ENCODE measurements at regions not wholly inside any gene's neighbourhood (a gene's known extent, or its start where the extent isn't known, plus 50 kb on each side); places are given as distances from the start of the nearest gene placed in this dataset.
"Not testable (repeated sequence)": the region's sequence is repeated elsewhere in the genome, so short reads cannot be mapped to it uniquely, and the experiment has no call there.

- DNase-seq = no peak
These were observed 60.0 kb downstream of the DMAC1 start for GRCh38 chr9:7739595-7739994.

- DNase-seq = no peak
These were observed 64.3 kb downstream of the DMAC1 start for GRCh38 chr9:7735311-7735710.

GRCh38 chr9:7730164-7730445 is 69.5 kb downstream of the DMAC1 start:
- DNase-seq = no peak

DNA sequence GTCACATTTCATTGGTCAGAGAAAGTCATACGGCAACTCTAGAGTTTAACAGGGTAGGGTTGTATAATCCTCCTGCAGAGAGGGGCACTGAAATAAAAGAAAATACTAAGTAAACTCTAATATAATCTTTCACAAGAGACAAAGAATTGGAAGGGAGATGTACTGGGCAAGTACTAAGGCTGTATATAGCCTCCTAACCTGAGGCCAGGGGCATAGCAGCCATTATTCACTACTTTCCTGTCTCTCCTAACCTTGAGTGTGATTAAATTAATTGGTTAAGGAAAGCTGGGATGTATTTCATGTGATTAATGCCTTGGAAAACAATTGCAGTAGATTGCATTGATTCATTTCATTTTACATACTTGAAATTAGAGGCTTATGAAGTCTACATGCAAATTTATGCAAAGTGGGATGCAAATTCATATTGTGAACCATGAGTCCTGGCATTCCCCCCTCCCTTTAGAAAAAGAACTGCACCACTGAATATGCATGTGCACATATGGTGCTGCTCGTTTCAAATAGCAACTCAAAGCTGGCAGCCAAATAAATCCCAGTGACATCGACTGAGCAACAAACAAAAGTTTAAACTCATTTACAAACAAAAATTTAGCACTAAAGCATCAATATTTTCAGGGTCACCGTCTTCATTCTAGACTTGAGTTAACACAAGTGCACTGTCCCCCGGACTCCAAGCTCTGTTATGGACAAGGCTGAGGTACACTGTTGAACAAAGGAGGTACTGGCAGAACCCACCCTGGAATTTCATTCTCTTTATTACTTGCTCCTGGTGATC is 70.0 kb downstream of the DMAC1 start:
- DNase-seq = no peak

GRCh38 chr9:7721291-7721690 is 78.3 kb downstream of the DMAC1 start:
- no peak for DNase-seq

DNA sequence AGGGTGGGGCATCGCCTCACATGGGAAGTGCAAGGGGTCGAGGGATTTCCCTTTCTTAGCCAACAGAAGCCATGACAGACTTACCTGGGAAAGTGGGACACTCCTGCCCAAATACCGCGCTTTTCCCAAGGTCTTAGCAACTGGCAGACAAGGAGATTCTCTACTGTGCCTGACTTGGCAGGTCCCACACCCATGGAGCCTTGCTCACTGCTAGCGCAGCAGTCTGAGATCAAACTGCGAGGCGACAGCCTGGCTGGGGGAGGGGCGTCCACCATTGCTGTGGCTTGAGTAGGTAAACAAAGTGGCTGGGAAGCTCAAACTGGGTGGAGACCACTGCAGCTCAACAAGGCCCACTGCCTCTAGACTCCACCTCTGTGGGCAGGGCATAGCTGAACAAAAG is 86.5 kb downstream of the DMAC1 start:
- DNase-seq = not testable (repeated sequence)

- no peak for DNase-seq
These were observed 88.9 kb downstream of the DMAC1 start for GRCh38 chr9:7710686-7711085.

DNA sequence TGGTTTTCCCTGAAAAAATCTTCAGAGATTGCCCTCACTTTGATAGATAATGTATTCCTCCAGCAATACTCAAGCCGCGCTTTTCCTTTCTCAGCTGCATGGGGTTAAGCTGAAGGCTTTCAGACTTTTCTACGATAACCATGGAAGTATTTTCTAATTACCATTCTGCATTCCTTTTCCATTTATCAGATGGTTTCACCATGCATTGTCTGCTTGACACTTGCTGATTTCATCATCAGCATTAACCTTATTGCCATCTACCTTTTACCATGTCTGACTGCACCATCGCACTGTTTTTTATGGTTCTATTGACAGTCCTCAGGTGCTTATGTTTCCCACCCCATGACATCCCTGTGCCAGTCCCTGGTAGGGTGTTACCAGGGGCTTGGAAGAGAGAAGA is 91.6 kb downstream of the DMAC1 start:
- no peak for DNase-seq

GRCh38 chr9:7704543-7704942 is 95.0 kb downstream of the DMAC1 start:
- DNase-seq = no peak

GRCh38 chr9:7691909-7692308 is 107.7 kb downstream of the DMAC1 start:
- DNase-seq = no peak

DNA sequence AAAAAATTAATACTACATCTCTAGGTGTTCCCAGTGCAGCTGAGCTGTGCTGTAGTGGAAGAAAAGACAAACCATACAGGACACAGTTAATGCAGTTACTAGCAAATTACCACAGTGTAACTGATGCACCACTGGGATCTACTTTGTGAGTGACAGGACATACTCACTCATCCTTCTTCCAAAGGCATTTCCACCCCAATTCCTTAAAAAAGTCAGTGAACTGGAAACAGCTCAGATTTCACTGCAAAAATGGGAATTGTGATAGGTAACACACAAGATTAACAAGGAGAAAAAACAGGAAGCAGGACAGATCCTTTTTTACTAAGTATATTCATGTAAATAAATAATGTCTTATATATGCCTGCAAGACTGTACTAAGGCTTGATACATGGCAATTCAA is 109.6 kb downstream of the DMAC1 start:
- no peak for DNase-seq

GRCh38 chr9:7688626-7689025 is 111.0 kb downstream of the DMAC1 start:
- no peak for DNase-seq

DNA sequence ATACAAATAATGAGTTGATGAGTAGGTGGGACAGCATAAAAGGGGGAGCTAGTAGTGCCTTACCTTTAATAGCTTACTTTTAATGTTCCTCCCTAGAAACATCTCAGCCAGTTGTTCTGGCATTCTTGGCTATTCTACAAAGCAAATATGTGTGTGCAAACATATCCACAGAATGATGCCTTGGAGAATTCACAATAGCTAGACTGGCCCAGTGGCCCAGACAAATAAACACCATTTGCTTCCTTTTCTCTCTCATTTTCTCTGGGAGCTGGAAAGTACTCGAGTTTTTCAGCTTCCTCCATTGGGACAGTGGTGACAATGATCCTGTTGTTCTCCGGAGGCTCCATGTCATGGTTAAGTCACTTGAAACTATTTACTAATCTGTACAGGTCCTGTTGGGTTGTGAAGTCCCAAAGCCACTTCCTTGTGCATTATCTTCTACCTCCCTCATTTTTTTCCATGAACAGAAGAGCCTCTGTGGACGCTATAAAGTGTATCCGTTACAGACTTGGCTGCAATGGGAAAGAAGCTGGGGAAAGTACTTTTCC is 122.9 kb downstream of the DMAC1 start:
- no peak for DNase-seq

GRCh38 chr9:7671847-7672246 is 127.7 kb downstream of the DMAC1 start:
- no peak for DNase-seq

- DNase-seq = no peak
These were observed 131.0 kb downstream of the DMAC1 start for GRCh38 chr9:7668541-7668940.

DNA sequence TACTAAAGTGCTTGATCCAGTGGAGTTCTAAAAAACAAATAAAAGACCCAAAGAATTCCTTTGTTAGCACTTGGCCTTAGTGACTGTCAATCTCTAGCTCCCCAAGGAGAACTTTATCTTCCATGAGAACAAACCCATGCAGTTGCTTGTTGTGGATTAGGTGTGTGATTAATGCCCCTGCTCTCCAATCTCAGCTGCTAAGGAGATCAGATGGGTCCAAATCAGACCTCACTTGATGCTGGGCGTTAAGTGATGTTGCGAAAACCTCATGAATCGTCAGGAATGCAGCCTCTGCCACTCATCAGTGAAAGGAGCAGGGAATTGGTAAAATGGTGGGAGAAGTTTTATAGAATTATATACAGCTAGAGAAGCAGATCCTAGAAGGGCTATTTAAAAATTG is 133.7 kb downstream of the DMAC1 start:
- DNase-seq = no peak

DNA sequence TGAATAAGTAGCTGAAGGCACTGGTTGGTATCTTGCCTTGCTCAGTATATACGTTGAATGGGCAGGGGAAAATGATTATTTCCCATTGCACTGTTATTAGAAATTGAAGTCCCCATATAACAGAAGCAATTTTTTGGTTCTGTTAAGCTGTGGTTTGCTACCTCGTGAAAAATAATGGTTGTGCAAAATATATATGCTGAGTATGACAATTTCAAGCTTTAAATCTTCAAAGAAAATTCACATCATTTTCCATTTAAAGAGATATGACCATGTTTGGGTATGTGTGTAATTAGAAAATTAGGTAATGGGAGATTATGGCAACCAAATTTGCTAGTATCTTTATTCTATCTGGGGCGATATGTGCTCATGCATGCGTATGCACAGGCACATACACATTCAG is 139.8 kb downstream of the DMAC1 start:
- DNase-seq = no peak

- no peak for DNase-seq
These were observed 142.9 kb downstream of the DMAC1 start for GRCh38 chr9:7656636-7657035.

DNA sequence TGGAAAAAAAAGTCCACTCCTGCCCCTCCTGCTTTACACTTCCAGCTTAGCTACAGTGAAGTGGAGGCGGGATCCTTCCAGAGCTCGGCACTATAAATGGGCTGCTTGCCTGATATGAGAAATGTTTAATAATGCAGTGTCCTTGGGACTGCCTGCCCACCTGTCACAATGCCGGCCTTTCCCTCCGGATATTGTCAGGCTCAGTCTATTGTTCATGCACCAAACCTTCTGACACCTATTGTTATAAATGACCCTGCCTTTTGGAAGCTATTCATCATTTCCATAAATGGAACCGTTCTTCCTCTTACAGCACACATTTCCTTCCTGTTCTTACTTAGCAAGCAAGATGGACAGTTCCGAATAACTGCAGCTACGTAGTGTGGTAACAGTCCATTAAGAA is 146.3 kb downstream of the DMAC1 start:
- DNase-seq = no peak

- no peak for DNase-seq
These were observed 159.3 kb downstream of the DMAC1 start for GRCh38 chr9:7640231-7640630.

DNA sequence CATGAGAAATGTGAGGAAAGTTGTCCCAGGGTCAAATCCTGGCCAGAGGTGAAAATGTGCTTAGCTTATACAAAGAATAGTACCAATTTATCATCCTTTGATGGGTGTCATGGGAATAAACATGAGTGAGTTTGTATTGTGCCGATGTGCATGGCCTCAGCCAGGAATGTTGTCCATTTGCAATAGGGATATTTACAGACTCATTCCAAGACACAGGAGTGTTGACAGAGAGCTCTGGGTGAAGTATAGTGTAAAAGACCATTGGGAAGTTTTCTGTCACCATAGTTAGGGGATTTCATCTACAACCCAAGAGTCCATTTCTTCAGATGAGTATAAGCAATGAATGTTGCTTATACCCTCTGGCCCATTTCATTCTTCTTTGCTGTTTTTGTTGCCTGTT is 160.1 kb downstream of the DMAC1 start:
- DNase-seq = no peak

DNA sequence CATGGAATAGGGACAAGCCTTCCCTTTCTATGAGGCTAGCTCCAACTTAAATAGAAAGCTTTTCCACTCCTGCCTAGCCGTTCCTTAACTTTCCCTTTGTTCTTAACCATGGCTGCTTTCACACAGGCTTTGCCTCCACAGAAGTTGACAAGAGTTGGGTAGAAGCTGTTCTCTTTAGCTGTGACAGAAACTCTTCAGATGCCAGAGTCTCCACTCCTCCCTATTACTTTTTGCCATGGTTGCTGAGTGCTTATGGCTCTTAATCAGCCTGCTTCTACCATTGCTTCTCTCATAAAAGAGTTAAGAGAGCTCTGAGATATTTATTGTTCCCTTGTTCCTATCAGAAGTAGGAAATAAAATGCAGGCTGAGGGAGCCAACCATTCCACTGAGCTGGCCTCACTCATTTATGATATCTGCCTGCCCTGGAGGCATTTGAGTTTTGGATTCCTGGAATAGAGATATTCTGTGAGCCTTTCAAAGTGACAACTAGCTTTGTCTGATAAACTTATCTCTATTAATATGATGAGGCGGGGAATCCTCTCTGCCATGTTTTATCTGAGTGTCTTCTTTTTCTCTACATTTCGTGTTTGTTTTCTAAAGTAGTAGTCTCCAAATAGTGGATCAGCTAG is 162.6 kb downstream of the DMAC1 start:
- DNase-seq = no peak

DNA sequence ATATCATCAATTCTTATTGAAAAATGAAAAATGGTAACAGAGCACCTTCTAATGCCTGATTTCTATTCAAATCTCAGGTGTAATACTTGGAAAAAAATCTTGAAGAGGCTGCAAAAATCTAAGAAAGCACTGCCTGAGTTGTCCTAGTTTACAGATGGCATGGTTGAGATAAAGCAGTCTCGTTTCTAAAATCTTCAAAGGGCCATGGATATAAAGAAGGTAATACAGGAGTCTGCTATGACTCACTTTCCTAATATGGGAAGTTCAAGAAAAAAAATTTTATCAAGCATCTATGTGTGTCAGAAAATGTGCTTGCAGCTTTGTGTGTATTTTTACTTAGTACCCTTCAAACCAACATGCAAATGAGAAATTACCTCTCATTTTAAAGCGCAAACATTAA is 163.3 kb downstream of the DMAC1 start:
- DNase-seq = no peak

GRCh38 chr9:7626571-7627029 is 173.0 kb downstream of the DMAC1 start:
- peak; percentile 65 for DNase-seq

- no peak for DNase-seq
These were observed 177.1 kb downstream of the DMAC1 start for GRCh38 chr9:7622481-7622880.

Measured in activated CD8-positive, alpha-beta memory T cell treated with anti-CD3 and anti-CD28 coated beads for 24 hours (primary cell).